ENCODE measurements at regions not wholly inside any gene's neighbourhood (a gene's known extent, or its start where the extent isn't known, plus 50 kb on each side); places are given as distances from the start of the nearest gene placed in this dataset.

- TF ChIP-seq CTCF (IDR thresholded peaks at IDR 0.05) (no peak), POLR2A (IDR thresholded peaks at IDR 0.05) (no peak)
These were observed 183.9 kb upstream of the FIGN start for GRCh38 chr2:163919717-163920116.
